ENCODE measurements at regions not wholly inside any gene's neighbourhood (a gene's known extent, or its start where the extent isn't known, plus 50 kb on each side); places are given as distances from the start of the nearest gene placed in this dataset.

- no peak overlapping the region for H3K4me3 ChIP-seq (ENCODE audit: low read depth, low read length)
- no peak for TF ChIP-seq CTCF (IDR thresholded peaks at IDR 0.05; ENCODE audit: low read depth, low read length)
- DNase-seq (ENCODE audit: low read depth, low spot score) = peak; percentile 23
- in situ Hi-C loops (cut with HindIII; ENCODE audit: low sequenced_read_pairs) = no loop called here
These were observed 167.7 kb upstream of the RASA1 start for GRCh38 chr5:87099968-87100367.

GRCh38 chr5:87101321-87101720 lies 166.4 kb upstream of the RASA1 start:
- DNase-seq (ENCODE audit: low read depth, low spot score) = no peak
- no peak overlapping the region for H3K4me3 ChIP-seq (ENCODE audit: low read depth, low read length)
- in situ Hi-C loops (cut with HindIII; ENCODE audit: low sequenced_read_pairs) = no loop called here
- no peak for TF ChIP-seq CTCF (IDR thresholded peaks at IDR 0.05; ENCODE audit: low read depth, low read length)

- in situ Hi-C loops (cut with HindIII; ENCODE audit: low sequenced_read_pairs) = no loop called here
- DNase-seq (ENCODE audit: low read depth, low spot score) = no peak
- no peak overlapping the region for H3K4me3 ChIP-seq (ENCODE audit: low read depth, low read length)
- TF ChIP-seq CTCF (IDR thresholded peaks at IDR 0.05; ENCODE audit: low read depth, low read length) = no peak
These were observed 164.8 kb upstream of the RASA1 start for GRCh38 chr5:87102841-87103240.

- DNase-seq (ENCODE audit: low read depth, low spot score) = no peak
- in situ Hi-C loops (cut with HindIII; ENCODE audit: low sequenced_read_pairs) = no loop called here
- H3K4me3 ChIP-seq (ENCODE audit: low read depth, low read length) = no peak overlapping the region
- no peak for TF ChIP-seq CTCF (IDR thresholded peaks at IDR 0.05; ENCODE audit: low read depth, low read length)
These were observed 163.9 kb upstream of the RASA1 start for GRCh38 chr5:87103616-87104287.

GRCh38 chr5:87105577-87105976 lies 162.1 kb upstream of the RASA1 start:
- TF ChIP-seq CTCF (IDR thresholded peaks at IDR 0.05; ENCODE audit: low read depth, low read length) = no peak
- no peak for DNase-seq (ENCODE audit: low read depth, low spot score)
- H3K4me3 ChIP-seq (ENCODE audit: low read depth, low read length) = no peak overlapping the region
- in situ Hi-C loops (cut with HindIII; ENCODE audit: low sequenced_read_pairs) = no loop called here

- DNase-seq (ENCODE audit: low read depth, low spot score) = no peak
- in situ Hi-C loops (cut with HindIII; ENCODE audit: low sequenced_read_pairs) = no loop called here
- TF ChIP-seq CTCF (IDR thresholded peaks at IDR 0.05; ENCODE audit: low read depth, low read length) = no peak
- no peak overlapping the region for H3K4me3 ChIP-seq (ENCODE audit: low read depth, low read length)
These were observed 157.9 kb upstream of the RASA1 start for GRCh38 chr5:87109746-87110145.
